OCI-LY7 (cell line): ENCODE measurements at regions not wholly inside any gene's neighbourhood (a gene's known extent, or its start where the extent isn't known, plus 50 kb on each side); places are given as distances from the start of the nearest gene placed in this dataset.

Experiments
- BruUV-seq: library from RNA; stranded (reverse); fragments of 400-500 nt; replicated peaks from 2 replicates; lab custom pipeline; 2021; lab: Mats Ljungman, UMichigan
- CTCF ChIA-PET: fragments of 300-600 bp; sonication (Branson Sonifier 250); formaldehyde crosslinking; loops from one replicate; lab custom pipeline; 2022; ENCODE audit warnings: antibody characterized with exemption; ENCODE audit not compliant: unreplicated experiment; lab: Charles Lee
- POLR2A ChIA-PET: fragments of 300-600 bp; sonication (Branson Sonifier 250); formaldehyde crosslinking; loops from one replicate; lab custom pipeline; 2022; ENCODE audit warnings: antibody characterized with exemption; lab: Charles Lee
- DNase-seq: peaks from one replicate; pipeline ENCODE4 v3.0.0-alpha.2; 2015; ENCODE audit warnings: low spot score
- H2AFZ ChIP-seq: fragments of 200-600 bp; sonication (generic), shearing (Covaris generic); 2 replicates; pipeline ENCODE4 v1.6.1; 2014; ENCODE audit warnings: mild to moderate bottlenecking, antibody characterized with exemption, low read length, moderate library complexity
- H3K27ac ChIP-seq: fragments of 200-600 bp; sonication (generic); 2 replicates; pipeline ENCODE4 v1.5.1; 2014; ENCODE audit warnings: mixed run types, low read depth, mild to moderate bottlenecking, moderate library complexity, low read length, inconsistent platforms; ENCODE audit not compliant: poor library complexity, severe bottlenecking
- H3K36me3 ChIP-seq: fragments of 200-600 bp; sonication (generic); 2 replicates; pipeline ENCODE4 v1.6.1; 2014; ENCODE audit warnings: mild to moderate bottlenecking, antibody characterized with exemption, low read length, moderate library complexity, mixed read lengths; ENCODE audit not compliant: insufficient read depth
- H3K4me1 ChIP-seq: fragments of 200-600 bp; sonication (generic); 2 replicates; pipeline ENCODE4 v1.5.1; 2014; ENCODE audit warnings: mild to moderate bottlenecking, low read length; ENCODE audit not compliant: insufficient read depth, poor library complexity, severe bottlenecking
- H3K4me2 ChIP-seq: fragments of 200-600 bp; sonication (generic); 2 replicates; pipeline ENCODE4 v1.6.1; 2014; ENCODE audit warnings: mild to moderate bottlenecking, low read length
- H3K4me3 ChIP-seq: fragments of 200-600 bp; sonication (generic); 2 replicates; pipeline ENCODE4 v1.5.1; 2014; ENCODE audit warnings: mild to moderate bottlenecking, low read depth, low read length; ENCODE audit not compliant: poor library complexity, severe bottlenecking
- H3K79me2 ChIP-seq: fragments of 200-600 bp; sonication (generic); 2 replicates; pipeline ENCODE4 v1.6.1; 2016; ENCODE audit warnings: low read depth, mild to moderate bottlenecking, low read length, moderate library complexity, mixed read lengths; ENCODE audit not compliant: insufficient read depth
- H3K9me2 ChIP-seq: fragments of 200-600 bp; sonication (generic); 2 replicates; pipeline ENCODE4 v1.6.1; 2016; ENCODE audit warnings: mild to moderate bottlenecking, low read length, mixed read lengths; ENCODE audit not compliant: insufficient read depth
- H3K9me3 ChIP-seq: fragments of 200-600 bp; sonication (generic); 2 replicates; pipeline ENCODE4 v1.6.1; 2014; ENCODE audit warnings: mild to moderate bottlenecking, mixed run types, low read length, mixed read lengths
- H4K20me1 ChIP-seq: fragments of 200-600 bp; sonication (generic); 2 replicates; pipeline ENCODE4 v1.6.1; 2014; ENCODE audit warnings: mild to moderate bottlenecking, antibody characterized with exemption, low read length, moderate library complexity, mixed read lengths; ENCODE audit not compliant: insufficient read depth
- EZH2phosphoT487 ChIP-seq: fragments of 200-600 bp; sonication (generic); IDR thresholded peaks from 2 replicates; pipeline ENCODE4 v1.6.1; 2018; ENCODE audit warnings: low read depth, borderline replicate concordance, mild to moderate bottlenecking, mixed run types, antibody characterized with exemption, low read length, moderate library complexity, mixed read lengths
- intact Hi-C: fragments of 100-400 bp; cut with micrococcal nuclease; formaldehyde crosslinking; loops from one replicate; pipeline ENCODE4 v1.10.0; 2022; ENCODE audit not compliant: unreplicated experiment
- TF ChIP-seq, protein P1 (sequence below): fragments of 200-600 bp; sonication (generic); conservative IDR thresholded peaks from 2 replicates; pipeline ENCODE4 v1.5.1; 2014; ENCODE audit warnings: mild to moderate bottlenecking, antibody characterized with exemption, low read length, moderate library complexity, mixed read lengths

DNA sequence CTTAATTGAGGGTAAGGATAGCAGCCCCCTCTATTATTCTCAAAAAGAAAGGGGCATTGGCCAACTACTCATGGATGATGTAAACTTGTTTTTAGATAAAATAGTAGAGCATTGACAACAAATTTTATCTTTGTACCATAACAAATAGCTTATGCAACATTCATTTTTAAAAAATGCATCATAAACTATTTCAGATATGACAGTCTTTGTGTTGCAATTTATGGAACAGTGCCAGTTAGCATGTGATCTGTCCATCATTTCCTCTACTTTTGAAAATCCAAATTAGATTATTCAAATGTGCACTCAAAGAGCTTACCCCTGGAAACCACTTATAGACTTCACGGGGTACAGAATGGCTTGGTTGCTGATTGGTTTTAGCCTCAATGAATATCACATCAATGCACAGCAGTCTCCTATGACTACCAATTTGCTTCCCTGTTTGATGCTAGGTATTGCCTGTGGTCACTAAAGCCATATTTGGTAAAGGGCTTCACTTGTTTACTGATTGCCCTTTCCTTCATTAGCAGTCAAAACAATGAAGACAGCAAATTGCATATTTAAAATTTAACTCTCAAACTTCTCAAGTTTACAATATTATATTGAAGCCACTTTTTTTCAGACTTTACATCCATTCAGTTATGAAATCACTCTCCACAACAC, 274.9 kb upstream of the MGAT4C start:
- H3K79me2 ChIP-seq = no peaks in the 10 kb centered on the region
- ChIA-PET CTCF (no interaction called here), POLR2A (no interaction called here)
- H3K4me1 ChIP-seq = no peaks in the 10 kb centered on the region
- H3K9me3 ChIP-seq = no peaks in the 10 kb centered on the region
- TF ChIP-seq, protein P1, sequence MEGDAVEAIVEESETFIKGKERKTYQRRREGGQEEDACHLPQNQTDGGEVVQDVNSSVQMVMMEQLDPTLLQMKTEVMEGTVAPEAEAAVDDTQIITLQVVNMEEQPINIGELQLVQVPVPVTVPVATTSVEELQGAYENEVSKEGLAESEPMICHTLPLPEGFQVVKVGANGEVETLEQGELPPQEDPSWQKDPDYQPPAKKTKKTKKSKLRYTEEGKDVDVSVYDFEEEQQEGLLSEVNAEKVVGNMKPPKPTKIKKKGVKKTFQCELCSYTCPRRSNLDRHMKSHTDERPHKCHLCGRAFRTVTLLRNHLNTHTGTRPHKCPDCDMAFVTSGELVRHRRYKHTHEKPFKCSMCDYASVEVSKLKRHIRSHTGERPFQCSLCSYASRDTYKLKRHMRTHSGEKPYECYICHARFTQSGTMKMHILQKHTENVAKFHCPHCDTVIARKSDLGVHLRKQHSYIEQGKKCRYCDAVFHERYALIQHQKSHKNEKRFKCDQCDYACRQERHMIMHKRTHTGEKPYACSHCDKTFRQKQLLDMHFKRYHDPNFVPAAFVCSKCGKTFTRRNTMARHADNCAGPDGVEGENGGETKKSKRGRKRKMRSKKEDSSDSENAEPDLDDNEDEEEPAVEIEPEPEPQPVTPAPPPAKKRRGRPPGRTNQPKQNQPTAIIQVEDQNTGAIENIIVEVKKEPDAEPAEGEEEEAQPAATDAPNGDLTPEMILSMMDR = no peak
- no peak for TF ChIP-seq EZH2phosphoT487
- H2AFZ ChIP-seq = no peak overlapping the region
- no peak overlapping the region for H3K27ac ChIP-seq
- no peak for DNase-seq
- no peaks in the 10 kb centered on the region for H3K9me2 ChIP-seq
- BruUV-seq = no TSS peak
- no peaks in the 10 kb centered on the region for H4K20me1 ChIP-seq
- no peaks in the 10 kb centered on the region for H3K36me3 ChIP-seq
- no peak overlapping the region for H3K4me2 ChIP-seq
- intact Hi-C loops = no loop called here
- H3K4me3 ChIP-seq = no peak overlapping the region

DNA sequence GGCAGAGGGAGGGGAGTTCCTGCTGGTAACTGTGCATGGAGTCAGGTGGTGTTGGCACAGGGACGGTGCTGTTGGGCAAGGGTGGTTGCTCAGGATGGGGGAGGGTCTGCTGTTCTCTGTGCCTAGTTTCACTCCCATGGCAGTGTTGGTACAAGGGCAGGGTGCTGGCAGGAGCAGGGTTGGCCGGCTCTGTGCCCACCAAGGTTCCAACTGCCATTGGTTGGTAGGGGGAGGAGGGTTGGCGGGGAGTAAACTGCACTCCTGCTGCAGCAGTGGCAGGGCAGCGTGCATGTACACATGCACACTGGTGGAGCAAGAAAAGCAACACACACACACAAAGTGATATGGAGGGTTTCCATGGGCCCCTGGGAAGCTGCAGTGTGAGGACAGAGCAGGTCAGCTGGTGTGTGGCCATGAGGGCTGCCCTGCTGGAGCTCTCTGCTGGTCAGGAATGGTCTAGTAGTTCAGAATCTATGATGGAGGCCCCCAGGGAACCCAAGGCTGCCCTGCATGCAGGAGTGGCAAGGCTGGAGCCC, 269.9 kb upstream of the MGAT4C start:
- CTCF ChIA-PET = no interaction called here
- H3K79me2 ChIP-seq = no peaks in the 10 kb centered on the region
- no peaks in the 10 kb centered on the region for H3K9me2 ChIP-seq
- H2AFZ ChIP-seq = no peak overlapping the region
- H4K20me1 ChIP-seq = no peaks in the 10 kb centered on the region
- no peaks in the 10 kb centered on the region for H3K36me3 ChIP-seq
- no peak for DNase-seq
- TF ChIP-seq EZH2phosphoT487 = no peak
- TF ChIP-seq, protein P1 = no peak
- H3K4me2 ChIP-seq = no peak overlapping the region
- POLR2A ChIA-PET = no interaction called here
- intact Hi-C loops = no loop called here
- no peak overlapping the region for H3K27ac ChIP-seq
- BruUV-seq = no TSS peak
- 0 out of 2 replicates have a peak, but pooled peaks cover 6% of the 10 kb centered on the region for H3K9me3 ChIP-seq
- no peaks in the 10 kb centered on the region for H3K4me1 ChIP-seq
- H3K4me3 ChIP-seq = no peak overlapping the region

DNA sequence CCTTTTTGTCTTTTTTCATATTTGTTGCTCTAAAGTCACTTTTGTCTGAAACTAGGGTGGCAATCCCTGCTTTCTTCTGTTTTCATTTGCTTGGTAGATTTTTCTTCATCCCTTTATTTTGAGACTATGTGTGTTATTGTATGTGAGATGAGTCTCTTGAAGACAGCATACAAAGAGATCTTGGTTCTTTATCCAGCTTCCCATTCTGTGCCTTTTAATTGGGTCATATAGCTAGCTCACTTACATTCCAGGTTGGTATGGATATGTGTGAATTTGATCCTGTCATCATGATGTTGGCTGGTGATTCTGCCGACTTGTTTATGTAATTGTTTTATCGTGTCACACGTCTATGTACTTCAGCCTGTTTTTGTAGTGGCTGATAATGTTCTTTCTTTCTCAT, 267.7 kb upstream of the MGAT4C start:
- TF ChIP-seq, protein P1 = no peak
- no peak for TF ChIP-seq EZH2phosphoT487
- Histone ChIP-seq H3K36me3 (no peaks in the 10 kb centered on the region), H3K4me3 (no peak overlapping the region), H3K9me3 (0 out of 2 replicates have a peak, but pooled peaks cover 6% of the 10 kb centered on the region), H4K20me1 (no peaks in the 10 kb centered on the region), H3K9me2 (no peaks in the 10 kb centered on the region), H3K79me2 (no peaks in the 10 kb centered on the region), H3K4me1 (no peaks in the 10 kb centered on the region), H3K27ac (no peak overlapping the region), H2AFZ (no peak overlapping the region), H3K4me2 (no peak overlapping the region)
- no TSS peak for BruUV-seq
- intact Hi-C loops = no loop called here
- ChIA-PET CTCF (no interaction called here), POLR2A (interaction anchor here (0.6 kb wide), 1 partner anchor 634 kb away, joined by 4 read pairs; no protein-coding TSS in a partner anchor)
- DNase-seq = no peak
